Keratinocyte (primary cell): ENCODE measurements at regions not wholly inside any gene's neighbourhood (a gene's known extent, or its start where the extent isn't known, plus 50 kb on each side); places are given as distances from the start of the nearest gene placed in this dataset.

Experiments
- EZH2 ChIP-seq: IDR thresholded peaks from one replicate; pipeline ENCODE4 v1.6.1; 2012; ENCODE audit warnings: inconsistent platforms, mild to moderate bottlenecking, low read length, moderate library complexity
- TF ChIP-seq, protein P1 (sequence below), 3 experiments: IDR thresholded peaks in 1 of 3; conservative IDR thresholded peaks in 1 of 3; optimal IDR thresholded peaks in 1 of 3; 2 replicates in 2 of 3; 3 replicates in 1 of 3; pipeline versions ENCODE3 to v1.5.1; 2011; ENCODE audit warnings: low read length in 3 of 3, mild to moderate bottlenecking in 3 of 3, moderate library complexity in 2 of 3, control low read depth in 1 of 3, inconsistent platforms in 1 of 3; ENCODE audit not compliant: insufficient read depth in 2 of 3; ENCODE audit errors: extremely low read depth in 1 of 3

- TF ChIP-seq, protein P1, sequence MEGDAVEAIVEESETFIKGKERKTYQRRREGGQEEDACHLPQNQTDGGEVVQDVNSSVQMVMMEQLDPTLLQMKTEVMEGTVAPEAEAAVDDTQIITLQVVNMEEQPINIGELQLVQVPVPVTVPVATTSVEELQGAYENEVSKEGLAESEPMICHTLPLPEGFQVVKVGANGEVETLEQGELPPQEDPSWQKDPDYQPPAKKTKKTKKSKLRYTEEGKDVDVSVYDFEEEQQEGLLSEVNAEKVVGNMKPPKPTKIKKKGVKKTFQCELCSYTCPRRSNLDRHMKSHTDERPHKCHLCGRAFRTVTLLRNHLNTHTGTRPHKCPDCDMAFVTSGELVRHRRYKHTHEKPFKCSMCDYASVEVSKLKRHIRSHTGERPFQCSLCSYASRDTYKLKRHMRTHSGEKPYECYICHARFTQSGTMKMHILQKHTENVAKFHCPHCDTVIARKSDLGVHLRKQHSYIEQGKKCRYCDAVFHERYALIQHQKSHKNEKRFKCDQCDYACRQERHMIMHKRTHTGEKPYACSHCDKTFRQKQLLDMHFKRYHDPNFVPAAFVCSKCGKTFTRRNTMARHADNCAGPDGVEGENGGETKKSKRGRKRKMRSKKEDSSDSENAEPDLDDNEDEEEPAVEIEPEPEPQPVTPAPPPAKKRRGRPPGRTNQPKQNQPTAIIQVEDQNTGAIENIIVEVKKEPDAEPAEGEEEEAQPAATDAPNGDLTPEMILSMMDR (optimal IDR thresholded peaks at IDR 0.05 in 1 of 3, IDR thresholded peaks at IDR 0.05 in 1 of 3, conservative IDR thresholded peaks at IDR 0.05 in 1 of 3; ENCODE audit: extremely low read depth in 1 of 3, insufficient read depth in 2 of 3, low read length in 3 of 3), result no peak
- no peak for TF ChIP-seq EZH2
These were observed 184.4 kb upstream of the B3GAT1 start for GRCh38 chr11:134596404-134596803.
